B cell (primary cell): ENCODE measurements at regions not wholly inside any gene's neighbourhood (a gene's known extent, or its start where the extent isn't known, plus 50 kb on each side); places are given as distances from the start of the nearest gene placed in this dataset.
"Not testable (repeated sequence)": the region's sequence is repeated elsewhere in the genome, so short reads cannot be mapped to it uniquely, and the experiment has no call there.

ENCODE experiments used
- CTCF ChIP-seq: fragments of 200-600 bp; IDR thresholded peaks from one replicate; pipeline ENCODE4 v1.8.0; 2022; ENCODE audit warnings: antibody characterized with exemption, mild to moderate bottlenecking
- EZH2 ChIP-seq: IDR thresholded peaks from 2 replicates; pipeline ENCODE4 v1.6.1; 2012; ENCODE audit warnings: borderline replicate concordance, low read depth, mild to moderate bottlenecking, moderate library complexity, low read length; ENCODE audit not compliant: insufficient read depth, poor library complexity, severe bottlenecking

GRCh38 chr2:22475103-22475502, 909.9 kb upstream of the KLHL29 start:
- not testable (repeated sequence) for TF ChIP-seq CTCF, EZH2
